Heart right ventricle (tissue), 16 donors: ENCODE measurements at regions not wholly inside any gene's neighbourhood (a gene's known extent, or its start where the extent isn't known, plus 50 kb on each side); places are given as distances from the start of the nearest gene placed in this dataset.

Source experiments
- ATAC-seq, 8 donors: fragments of 200-7000 bp; cut with Tn5 transposase; one replicate each; pipeline ENCODE4 v1.9.1; 2020; ENCODE audit warnings: mild to moderate bottlenecking in 8 of 8, moderate library complexity in 8 of 8, moderate number of reproducible peaks in 1 of 8
- DNase-seq, 2 donors: peaks; one replicate each; pipeline ENCODE4 v3.0.0-alpha.2; 2020
- H3K27ac ChIP-seq, 10 donors: fragments of 200-600 bp; sonication (generic) in 2 of 10; one replicate each; pipeline versions ENCODE4 v1.5.0 to v1.8.0; 2020 to 2022; ENCODE audit warnings: mild to moderate bottlenecking in 3 of 10
- H3K27me3 ChIP-seq, 7 donors: fragments of 200-600 bp; one replicate each; pipeline ENCODE4 v1.8.0; 2021 to 2022; ENCODE audit warnings: mild to moderate bottlenecking in 2 of 7
- H3K36me3 ChIP-seq, 9 donors: fragments of 200-600 bp; sonication (generic) in 1 of 9; one replicate each; pipeline versions ENCODE4 v1.5.0 to v1.8.0; 2020 to 2022; ENCODE audit warnings: mild to moderate bottlenecking in 2 of 9
- H3K4me1 ChIP-seq, 9 donors: fragments of 200-600 bp; sonication (generic) in 1 of 9; one replicate each; pipeline versions ENCODE4 v1.5.0 to v1.8.0; 2020 to 2022; ENCODE audit warnings: mild to moderate bottlenecking in 4 of 9
- H3K4me3 ChIP-seq, 10 donors: fragments of 200-600 bp; sonication (generic) in 2 of 10; one replicate each; pipeline versions ENCODE4 v1.5.0 to v1.8.0; 2020 to 2022; ENCODE audit warnings: mild to moderate bottlenecking in 7 of 10, moderate library complexity in 2 of 10
- H3K9me3 ChIP-seq, 11 donors: fragments of 200-600 bp in 10 of 11; sonication (generic) in 2 of 11; one replicate each; pipeline versions ENCODE4 v1.5.0 to v1.8.0; 2013 to 2022; ENCODE audit warnings: mild to moderate bottlenecking in 2 of 11, control low read depth in 1 of 11, moderate library complexity in 1 of 11
- CTCF ChIP-seq, 9 donors: fragments of 200-600 bp; sonication (generic) in 2 of 9; IDR thresholded peaks; one replicate each; pipeline versions ENCODE4 v1.5.0 to v1.8.0; 2021 to 2022; ENCODE audit warnings: antibody characterized with exemption in 9 of 9, mild to moderate bottlenecking in 5 of 9, moderate library complexity in 1 of 9
- WGBS, 2 donors: extraction: QIAGEN DNeasy Blood & Tissue Kit; methylation state at CpG; one replicate each; pipeline ENCODE4 v1.1.7; 2013; ENCODE audit warnings: inconsistent platforms in 1 of 2; 5-methylcytosine and 5-hydroxymethylcytosine counted together
- intact Hi-C, 10 donors: fragments of 100-400 bp; cut with DNase I; formaldehyde crosslinking; loops; one replicate each; pipeline versions ENCODE4 v1.11.1 to v1.14.2; 2022
- donor health status: Arrhythmogenic right ventricular cardiomyopathy.
- donor health status: ischemic (EF 13 %, LVEDD 7.1; RV severe dilation, severe dysfunction).
- donor health status: healthy with polysubstance abuse.
- donor health status: DM: no; HTN: yes; CAD: no.
- donor health status: DM: no; HTN: no; CAD: no.
- donor health status: ischemic (EF 25% LVEDD 6.9; RV normal size, moderate dysfunction).
- donor health status: ischemic (EF 25% LVEDD 5.7; RV mildly dilated, moderate dysfunction).
- donor health status: healthy.
- donor health status: DM: yes; HTN: yes; CAD: no.
- donor health status: Ischemic cardiomyopathy.
- donor health status: ischemic (EF 35%, LVEDD 5.7; RV mildly dilated, moderate dysfunction).
- donor health status: nonischemic (EF 11% LVEDD 7.7; RV severe dilation, severe dysfunction).
- donor health status: DM: yes; HTN: yes; CAD: no.
- donor health status: PGD.
- donor health status: ischemic (EF 29% LVEDD 5.4; RV normal size, mild dysfunction).
- donor health status: nonischemic (EF 23%, LVEDD 6.1; RV moderate dilation, normal function).

GRCh38 chr2:121866789-121867188 lies 111.3 kb downstream of the TSN start:
- ATAC-seq, result no peak

GRCh38 chr2:121868652-121869051 lies 113.2 kb downstream of the TSN start:
- DNase-seq (no peak), ATAC-seq (no peak)
- no peak for TF ChIP-seq CTCF (IDR thresholded peaks at IDR 0.05)
- Histone ChIP-seq H3K36me3 (no peaks in the 10 kb centered on the region), H3K4me3 (no peak overlapping the region), H3K27ac (no peak overlapping the region), H3K4me1 (no peaks in the 10 kb centered on the region), H3K27me3 (peaks cover 0 to 9% (median 0%) of the 10 kb centered on the region in 7 donors), H3K9me3 (no peaks in the 10 kb centered on the region)
- intact Hi-C loops, result no loop called here
- 85 to 86% methylated on average over 1 of the region's 1 CpG for WGBS, 2 donors

More at GRCh38 chr2:121866789-121867188, 111.3 kb downstream of the TSN start:
- WGBS, 2 donors, result 90 to 92% methylated on average over 6 of the region's 6 CpGs
- no peak for TF ChIP-seq CTCF (IDR thresholded peaks at IDR 0.05)
- Histone ChIP-seq H3K27me3 (peaks cover 0 to 10% (median 0%) of the 10 kb centered on the region in 7 donors), H3K4me3 (no peak overlapping the region), H3K4me1 (no peaks in the 10 kb centered on the region), H3K9me3 (peaks cover 0 to 9% (median 0%) of the 10 kb centered on the region in 11 donors), H3K27ac (no peak overlapping the region), H3K36me3 (no peaks in the 10 kb centered on the region)
- intact Hi-C loops, result no loop called here
- DNase-seq, result no peak

GRCh38 chr2:121869363-121869762 lies 113.9 kb downstream of the TSN start:
- Histone ChIP-seq H3K36me3 (no peaks in the 10 kb centered on the region), H3K4me3 (no peak overlapping the region), H3K9me3 (no peaks in the 10 kb centered on the region), H3K4me1 (no peaks in the 10 kb centered on the region), H3K27ac (no peak overlapping the region), H3K27me3 (peaks cover 0 to 9% (median 0%) of the 10 kb centered on the region in 7 donors)
- ATAC-seq, result no peak
- WGBS, 2 donors, result 84 to 86% methylated on average over 7 of the region's 7 CpGs
- intact Hi-C loops, result no loop called here
- no peak for DNase-seq
- no peak for TF ChIP-seq CTCF (IDR thresholded peaks at IDR 0.05)

- WGBS, 2 donors, result 84 to 92% methylated on average over 5 of the region's 5 CpGs
- H3K27ac ChIP-seq, result no peak overlapping the region
- no peaks in the 10 kb centered on the region for H3K4me1 ChIP-seq
- H3K36me3 ChIP-seq, result no peaks in the 10 kb centered on the region
- DNase-seq (no peak), ATAC-seq (no peak)
- H3K4me3 ChIP-seq, result no peak overlapping the region
- no peaks in the 10 kb centered on the region for H3K9me3 ChIP-seq
- TF ChIP-seq CTCF (IDR thresholded peaks at IDR 0.05), result no peak
- intact Hi-C loops, result no loop called here
- peaks cover 0 to 9% (median 0%) of the 10 kb centered on the region in 7 donors for H3K27me3 ChIP-seq
Measured at GRCh38 chr2:121869873-121870272, 114.4 kb downstream of the TSN start.
